Aorta (tissue), 5 donors: ENCODE measurements at regions not wholly inside any gene's neighbourhood (a gene's known extent, or its start where the extent isn't known, plus 50 kb on each side); places are given as distances from the start of the nearest gene placed in this dataset.
"Not testable (repeated sequence)": the region's sequence is repeated elsewhere in the genome, so short reads cannot be mapped to it uniquely, and the experiment has no call there.

Experiments
- ATAC-seq: fragments of 200-7000 bp; cut with Tn5 transposase; one replicate; pipeline ENCODE4 v1.9.1; 2022; ENCODE audit warnings: moderate library complexity; ENCODE audit not compliant: low FRiP score
- DNase-seq, 2 donors: peaks; one replicate each; pipeline ENCODE4 v3.0.0-alpha.2; 2020
- H3K27ac ChIP-seq, 2 donors: one replicate each; pipeline ENCODE4 v1.5.1; 2013; ENCODE audit warnings: low read length in 2 of 2, mild to moderate bottlenecking in 2 of 2, moderate library complexity in 2 of 2, control low read depth in 1 of 2, inconsistent platforms in 1 of 2, low read depth in 1 of 2
- H3K27me3 ChIP-seq, 2 donors: one replicate each; pipeline ENCODE4 v1.6.1; 2013; ENCODE audit warnings: control low read depth in 1 of 2, low read length in 1 of 2, mild to moderate bottlenecking in 1 of 2, moderate library complexity in 1 of 2; ENCODE audit not compliant: insufficient read depth in 2 of 2, control insufficient read depth in 1 of 2
- H3K36me3 ChIP-seq, 2 donors: one replicate each; pipeline ENCODE4 v1.6.1; 2013; ENCODE audit warnings: control low read depth in 1 of 2, low read length in 1 of 2, mild to moderate bottlenecking in 1 of 2; ENCODE audit not compliant: insufficient read depth in 2 of 2, control insufficient read depth in 1 of 2
- H3K4me1 ChIP-seq, 2 donors: one replicate each; pipeline ENCODE4 v1.6.1; 2013; ENCODE audit warnings: low read length in 2 of 2, control low read depth in 1 of 2, mild to moderate bottlenecking in 1 of 2, moderate library complexity in 1 of 2; ENCODE audit not compliant: insufficient read depth in 2 of 2, control insufficient read depth in 1 of 2
- H3K4me3 ChIP-seq, 2 donors: one replicate each; pipeline ENCODE4 v1.5.1; 2013; ENCODE audit warnings: low read length in 2 of 2, control low read depth in 1 of 2, mild to moderate bottlenecking in 1 of 2
- H3K9me3 ChIP-seq: one replicate; pipeline ENCODE4 v1.6.1; 2013; ENCODE audit warnings: mild to moderate bottlenecking, low read length; ENCODE audit not compliant: control insufficient read depth
- WGBS, 2 donors: extraction: QIAGEN DNeasy Blood & Tissue Kit; methylation state at CpG; one replicate each; pipeline ENCODE4 v1.1.7; 2013; 5-methylcytosine and 5-hydroxymethylcytosine counted together
- intact Hi-C, 2 donors: fragments of 100-400 bp; cut with DNase I; formaldehyde crosslinking; loops; one replicate each; pipeline versions ENCODE4 v1.14.2 to v1.15.0; 2022
- donor health status: healthy with polysubstance abuse.
- donor health status: Bipolar disorder and iron deficiency.
- donor health status: DM: no; HTN: no; CAD: no.
- donor health status: DM: no; HTN: no; CAD: no.
- donor health status: DM: yes; HTN: yes; CAD: no.

GRCh38 chr10:28883741-28884423 is 206.6 kb downstream of the BAMBI start:
- H3K27me3 ChIP-seq: no peaks in the 10 kb centered on the region
- H3K4me1 ChIP-seq: peaks cover 0 to 2% of the 10 kb centered on the region in 2 donors
- ATAC-seq (no peak), DNase-seq (no peak)
- no peak overlapping the region for H3K27ac ChIP-seq
- H3K9me3 ChIP-seq: no peaks in the 10 kb centered on the region
- H3K4me3 ChIP-seq: no peak overlapping the region
- H3K36me3 ChIP-seq: no peaks in the 10 kb centered on the region
- 87 to 94% methylated on average over 8 of the region's 8 CpGs for WGBS, 2 donors
- intact Hi-C loops: loop anchor here in 1 of 2 donors (5.0 kb wide), 1 partner anchor 207 kb away; the partner anchor contains the start of gene BAMBI

DNA sequence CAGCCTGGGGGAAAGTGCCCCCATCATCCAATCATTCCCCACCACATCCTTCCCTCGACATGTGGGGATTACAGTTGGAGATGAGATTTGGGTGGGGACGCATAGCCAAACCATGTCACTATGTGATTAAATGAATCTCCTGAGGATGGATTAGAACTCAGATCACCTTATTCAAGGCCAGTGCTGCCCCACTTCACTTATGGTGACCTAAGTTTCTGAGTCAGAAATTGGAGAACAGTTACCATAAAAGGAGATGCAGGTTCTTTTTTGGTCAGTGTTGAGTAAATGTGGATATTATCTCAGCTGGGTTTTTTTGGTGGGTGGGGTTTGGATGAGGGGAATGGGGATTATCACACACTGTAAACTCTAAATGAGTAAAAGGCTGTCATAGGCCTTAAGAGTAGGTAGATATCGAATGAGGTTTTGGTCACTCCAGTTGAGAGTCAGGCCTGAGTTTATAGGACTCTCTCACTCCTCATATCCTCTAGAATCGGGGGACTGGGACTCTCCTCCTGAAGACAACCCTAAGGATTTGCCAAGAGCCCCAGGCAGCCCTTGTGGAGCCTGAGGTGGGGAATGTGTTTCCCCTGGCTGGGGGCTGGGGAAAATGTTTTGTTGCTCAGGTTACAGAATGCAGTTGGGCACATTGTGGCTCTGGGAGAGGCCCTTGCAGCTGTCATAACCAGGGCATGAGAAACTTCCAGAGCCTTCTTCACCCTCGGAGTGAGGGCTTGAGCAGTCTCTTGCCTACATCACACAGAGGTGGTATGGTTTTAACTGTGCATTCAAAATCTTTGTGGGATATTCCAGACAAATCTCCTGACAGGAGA is 213.0 kb downstream of the BAMBI start:
- H3K27ac ChIP-seq: no peak overlapping the region
- ATAC-seq: no peak
- no peak for DNase-seq
- H3K4me1 ChIP-seq: no peaks in the 10 kb centered on the region
- intact Hi-C loops: no loop called here
- H3K27me3 ChIP-seq: no peaks in the 10 kb centered on the region
- H3K9me3 ChIP-seq: no peaks in the 10 kb centered on the region
- H3K36me3 ChIP-seq: no peaks in the 10 kb centered on the region
- H3K4me3 ChIP-seq: no peak overlapping the region
- WGBS, 2 donors: 82 to 86% methylated on average over 5 of the region's 5 CpGs

GRCh38 chr10:28891058-28891713 is 213.9 kb downstream of the BAMBI start:
- no peak overlapping the region for H3K4me3 ChIP-seq
- intact Hi-C loops: no loop called here
- no peaks in the 10 kb centered on the region for H3K36me3 ChIP-seq
- ATAC-seq: no peak
- no peaks in the 10 kb centered on the region for H3K9me3 ChIP-seq
- no peaks in the 10 kb centered on the region for H3K27me3 ChIP-seq
- DNase-seq: no peak
- H3K4me1 ChIP-seq: no peaks in the 10 kb centered on the region
- H3K27ac ChIP-seq: no peak overlapping the region
- WGBS, 2 donors: 93 to 96% methylated on average over 6 of the region's 6 CpGs

DNA sequence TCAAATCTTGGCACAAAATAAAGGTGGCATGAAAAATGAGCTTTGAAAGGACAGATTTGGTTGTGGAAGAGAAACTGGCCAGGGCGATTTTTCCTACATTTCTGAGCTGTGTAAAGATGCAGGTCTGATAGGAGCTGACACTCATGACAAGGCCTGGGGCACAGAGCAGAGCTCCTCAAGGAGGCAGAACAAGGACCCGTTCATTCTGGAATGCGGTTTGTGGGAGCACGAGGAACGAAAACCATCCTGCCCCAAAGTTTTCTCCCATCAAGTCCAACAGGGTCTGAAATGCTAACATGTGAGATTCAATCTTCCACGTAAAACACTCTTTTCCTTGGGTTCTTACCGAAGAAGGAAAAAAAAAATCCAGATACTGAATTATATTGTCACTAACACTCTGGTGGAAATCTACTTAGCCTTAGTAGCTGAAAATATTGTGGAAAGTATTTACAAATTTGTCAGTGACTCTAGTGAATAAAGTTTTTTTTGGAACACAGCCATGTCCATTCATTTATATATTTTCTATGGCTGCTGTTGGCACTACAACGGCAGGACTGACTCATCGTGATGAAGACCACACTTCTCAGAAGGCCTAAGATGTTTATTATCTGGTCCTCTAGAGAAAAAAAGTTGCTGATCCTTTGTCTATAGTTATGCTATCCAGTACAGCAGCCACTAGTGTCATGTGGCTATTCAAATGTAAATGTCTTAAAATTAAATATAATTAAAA is 215.7 kb downstream of the BAMBI start:
- 37 to 38% methylated on average over 9 of the region's 9 CpGs for WGBS, 2 donors
- Histone ChIP-seq H3K4me3 (no peak overlapping the region), H3K27me3 (no peaks in the 10 kb centered on the region), H3K4me1 (no peaks in the 10 kb centered on the region), H3K36me3 (no peaks in the 10 kb centered on the region), H3K9me3 (no peaks in the 10 kb centered on the region), H3K27ac (no peak overlapping the region)
- ATAC-seq: no peak
- no peak for DNase-seq
- intact Hi-C loops: no loop called here

DNA sequence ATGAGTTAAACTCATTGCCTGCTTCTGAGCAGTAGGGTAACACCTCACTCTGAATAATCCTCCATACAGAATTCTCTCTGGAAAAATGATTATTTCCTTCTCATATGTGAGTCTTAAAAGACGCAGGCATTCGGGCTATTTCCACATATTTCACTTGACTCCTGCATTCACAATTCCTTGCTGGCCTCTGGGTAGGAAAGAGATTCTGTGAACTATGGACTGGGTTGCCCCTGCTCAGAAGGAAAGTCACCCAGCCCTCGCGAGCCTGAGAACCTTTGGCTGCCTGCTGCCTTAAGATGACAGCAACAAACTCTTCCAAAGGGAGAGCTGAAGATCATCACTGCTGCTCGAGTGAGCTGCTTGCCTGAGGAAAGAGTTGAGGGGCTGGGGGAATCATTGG is 216.8 kb downstream of the BAMBI start:
- no peaks in the 10 kb centered on the region for H3K9me3 ChIP-seq
- intact Hi-C loops: no loop called here
- ATAC-seq (no peak), DNase-seq (no peak)
- H3K27ac ChIP-seq: no peak overlapping the region
- WGBS, 2 donors: 86 to 93% methylated on average over 5 of the region's 5 CpGs
- no peak overlapping the region for H3K4me3 ChIP-seq
- H3K4me1 ChIP-seq: no peaks in the 10 kb centered on the region
- no peaks in the 10 kb centered on the region for H3K27me3 ChIP-seq
- H3K36me3 ChIP-seq: no peaks in the 10 kb centered on the region

GRCh38 chr10:28895671-28896070 is 218.3 kb downstream of the BAMBI start:
- ATAC-seq, H3K4me1 ChIP-seq, H3K27ac ChIP-seq, H3K9me3 ChIP-seq, intact Hi-C loops, H3K27me3 ChIP-seq, H3K4me3 ChIP-seq, DNase-seq, H3K36me3 ChIP-seq: not testable (repeated sequence)
- 92 to 94% methylated on average over 15 of the region's 15 CpGs for WGBS, 2 donors

DNA sequence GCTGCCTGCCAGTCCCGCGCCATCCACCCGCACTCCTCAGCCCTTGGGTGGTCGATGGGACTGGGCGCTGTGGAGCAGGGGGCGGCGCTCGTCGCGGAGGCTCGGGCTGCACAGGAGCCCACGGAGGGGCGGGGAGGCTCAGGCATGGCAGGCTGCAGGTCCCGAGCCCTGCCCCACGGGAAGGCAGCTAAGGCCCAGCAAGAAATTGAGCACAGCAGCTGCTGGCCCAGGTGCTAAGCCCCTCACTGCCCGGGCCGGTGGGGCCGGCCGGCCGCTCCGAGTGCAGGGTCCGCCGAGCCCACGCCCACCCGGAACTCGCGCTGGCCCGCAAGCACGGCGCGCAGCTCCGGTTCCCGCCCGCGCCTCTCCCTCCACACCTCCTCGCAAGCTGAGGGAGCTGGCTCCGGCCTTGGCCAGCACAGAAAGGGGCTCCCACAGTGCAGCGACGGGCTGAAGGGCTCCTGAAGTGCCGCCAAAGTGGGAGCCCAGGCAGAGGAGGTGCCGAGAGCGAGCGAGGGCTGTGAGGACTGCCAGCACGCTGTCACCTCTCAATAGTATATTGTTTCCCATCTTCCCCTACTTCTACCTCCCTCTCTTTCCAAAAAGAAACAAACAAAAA is 219.6 kb downstream of the BAMBI start:
- H3K4me3 ChIP-seq, DNase-seq, H3K36me3 ChIP-seq, ATAC-seq, H3K9me3 ChIP-seq, H3K4me1 ChIP-seq, H3K27ac ChIP-seq, intact Hi-C loops, H3K27me3 ChIP-seq: not testable (repeated sequence)
- WGBS, 2 donors: 97% methylated on average over 33 to 44 of the region's 44 CpGs
